HG03103 (cell line): ENCODE measurements at regions not wholly inside any gene's neighbourhood (a gene's known extent, or its start where the extent isn't known, plus 50 kb on each side); places are given as distances from the start of the nearest gene placed in this dataset.

ENCODE experiments used
- ATAC-seq: cut with Tn5 transposase; IDR thresholded peaks from one replicate; pipeline ENCODE4 v1.9.1; 2021; ENCODE audit warnings: low read depth; ENCODE audit not compliant: unreplicated experiment

GRCh38 chr4:80124246-80125211, 51.5 kb upstream of the ANTXR2 start:
- ATAC-seq = no peak
